OCI-LY1 (cell line): ENCODE measurements at regions not wholly inside any gene's neighbourhood (a gene's known extent, or its start where the extent isn't known, plus 50 kb on each side); places are given as distances from the start of the nearest gene placed in this dataset.

ENCODE experiments used
- H2AFZ ChIP-seq: fragments of 200-600 bp; sonication (generic), shearing (Covaris generic); 2 replicates; pipeline ENCODE4 v1.6.0; 2014; ENCODE audit warnings: antibody characterized with exemption, mild to moderate bottlenecking, low read length
- H3F3A ChIP-seq: fragments of 200-600 bp; sonication (generic), shearing (Covaris generic); 2 replicates; pipeline ENCODE4 v1.6.0; 2014; ENCODE audit warnings: mild to moderate bottlenecking, antibody characterized with exemption, low read length, moderate library complexity; ENCODE audit not compliant: insufficient read depth
- H3K27ac ChIP-seq: fragments of 200-600 bp; sonication (generic); 2 replicates; pipeline ENCODE4 v1.5.1; 2014; ENCODE audit warnings: low read length, mixed run types, mild to moderate bottlenecking, low read depth; ENCODE audit not compliant: poor library complexity, severe bottlenecking
- H3K27me3 ChIP-seq: fragments of 200-600 bp; sonication (generic); 2 replicates; pipeline ENCODE4 v1.6.0; 2014; ENCODE audit warnings: antibody characterized with exemption, mild to moderate bottlenecking, low read length, moderate library complexity; ENCODE audit not compliant: insufficient read depth
- H3K36me3 ChIP-seq: fragments of 200-600 bp; sonication (generic); 2 replicates; pipeline ENCODE4 v1.6.1; 2014; ENCODE audit warnings: mild to moderate bottlenecking, antibody characterized with exemption, low read length, moderate library complexity, mixed read lengths; ENCODE audit not compliant: insufficient read depth
- H3K4me1 ChIP-seq: fragments of 200-600 bp; sonication (generic); 2 replicates; pipeline ENCODE4 v1.5.1; 2014; ENCODE audit warnings: mild to moderate bottlenecking, low read length, moderate library complexity; ENCODE audit not compliant: insufficient read depth, severe bottlenecking
- H3K4me2 ChIP-seq: fragments of 200-600 bp; sonication (generic), shearing (Covaris generic); 2 replicates; pipeline ENCODE4 v1.6.1; 2014; ENCODE audit warnings: low read length
- H3K4me3 ChIP-seq: fragments of 200-600 bp; sonication (generic); 2 replicates; pipeline ENCODE4 v1.5.1; 2014; ENCODE audit warnings: low read length, low read depth, mild to moderate bottlenecking, mixed read lengths; ENCODE audit not compliant: poor library complexity, severe bottlenecking
- H3K79me2 ChIP-seq: fragments of 200-600 bp; shearing (Covaris generic); 2 replicates; pipeline ENCODE4 v1.6.1; 2016; ENCODE audit warnings: mixed run types, low read length, mixed read lengths; ENCODE audit not compliant: insufficient read depth
- H3K9ac ChIP-seq: fragments of 200-600 bp; sonication (generic), shearing (Covaris generic); 2 replicates; pipeline ENCODE4 v1.6.1; 2014; ENCODE audit warnings: mild to moderate bottlenecking, low read length, mixed read lengths
- H3K9me2 ChIP-seq: fragments of 200-600 bp; sonication (generic), shearing (Covaris generic); 2 replicates; pipeline ENCODE4 v1.6.1; 2014; ENCODE audit warnings: low read depth, mild to moderate bottlenecking, low read length, mixed read lengths
- H3K9me3 ChIP-seq: fragments of 200-600 bp; shearing (Covaris generic); 2 replicates; pipeline ENCODE4 v1.6.1; 2014; ENCODE audit warnings: low read length, mixed read lengths
- H4K20me1 ChIP-seq: fragments of 200-600 bp; sonication (generic), shearing (Covaris generic); 2 replicates; pipeline ENCODE4 v1.6.0; 2016; ENCODE audit warnings: mild to moderate bottlenecking, low read length; ENCODE audit not compliant: insufficient read depth
- CTCF ChIP-seq: fragments of 200-600 bp; sonication (generic), shearing (Covaris generic); IDR thresholded peaks from 2 replicates; pipeline ENCODE4 v1.5.1; 2017; ENCODE audit warnings: mild to moderate bottlenecking, antibody characterized with exemption, low read length, moderate library complexity, mixed read lengths
- EZH2 ChIP-seq: fragments of 200-600 bp; sonication (generic), shearing (Covaris generic); IDR thresholded peaks from 2 replicates; pipeline ENCODE4 v1.8.0; 2017; ENCODE audit warnings: borderline replicate concordance, mixed run types, mild to moderate bottlenecking, antibody characterized with exemption, low read length, moderate library complexity, mixed read lengths

- H3K9ac ChIP-seq: no peak overlapping the region
- TF ChIP-seq CTCF (no peak), EZH2 (no peak)
- no peaks in the 10 kb centered on the region for H4K20me1 ChIP-seq
- no peaks in the 10 kb centered on the region for H3K9me3 ChIP-seq
- H2AFZ ChIP-seq: no peak overlapping the region
- H3K79me2 ChIP-seq: no peaks in the 10 kb centered on the region
- no peaks in the 10 kb centered on the region for H3F3A ChIP-seq
- H3K4me1 ChIP-seq: no peaks in the 10 kb centered on the region
- no peaks in the 10 kb centered on the region for H3K36me3 ChIP-seq
- no peaks in the 10 kb centered on the region for H3K9me2 ChIP-seq
- H3K27me3 ChIP-seq: no peaks in the 10 kb centered on the region; the same call in 1 of the 2 replicates
- no peak overlapping the region for H3K4me3 ChIP-seq
- no peak overlapping the region for H3K4me2 ChIP-seq
- no peak overlapping the region for H3K27ac ChIP-seq
These were observed 137.2 kb downstream of the EDN3 start for GRCh38 chr20:59437601-59438031.

- Histone ChIP-seq H3K9me3 (no peaks in the 10 kb centered on the region), H3F3A (no peaks in the 10 kb centered on the region), H3K9ac (no peak overlapping the region), H3K4me1 (no peaks in the 10 kb centered on the region), H4K20me1 (no peaks in the 10 kb centered on the region), H3K4me3 (no peak overlapping the region), H3K27me3 (no peaks in the 10 kb centered on the region; the same call in 1 of the 2 replicates), H2AFZ (no peak overlapping the region), H3K27ac (no peak overlapping the region), H3K36me3 (no peaks in the 10 kb centered on the region), H3K79me2 (no peaks in the 10 kb centered on the region), H3K9me2 (no peaks in the 10 kb centered on the region), H3K4me2 (no peak overlapping the region)
- TF ChIP-seq CTCF (no peak), EZH2 (no peak)
These were observed 137.8 kb downstream of the EDN3 start for GRCh38 chr20:59438201-59438600.

GRCh38 chr20:59439243-59439642, 138.8 kb downstream of the EDN3 start:
- H3K9ac ChIP-seq: no peak overlapping the region
- no peaks in the 10 kb centered on the region for H3K4me1 ChIP-seq
- H3K27ac ChIP-seq: no peak overlapping the region
- H4K20me1 ChIP-seq: no peaks in the 10 kb centered on the region
- no peaks in the 10 kb centered on the region for H3F3A ChIP-seq
- H3K9me3 ChIP-seq: no peaks in the 10 kb centered on the region
- TF ChIP-seq CTCF (peak; percentile 43), EZH2 (no peak)
- H3K36me3 ChIP-seq: no peaks in the 10 kb centered on the region
- no peak overlapping the region for H2AFZ ChIP-seq
- H3K27me3 ChIP-seq: no peaks in the 10 kb centered on the region; the same call in 1 of the 2 replicates
- no peak overlapping the region for H3K4me2 ChIP-seq
- H3K9me2 ChIP-seq: no peaks in the 10 kb centered on the region
- no peak overlapping the region for H3K4me3 ChIP-seq
- no peaks in the 10 kb centered on the region for H3K79me2 ChIP-seq
